Endothelial cell of umbilical vein (primary cell): ENCODE measurements at regions not wholly inside any gene's neighbourhood (a gene's known extent, or its start where the extent isn't known, plus 50 kb on each side); places are given as distances from the start of the nearest gene placed in this dataset.

ENCODE experiments used
- CTCF ChIP-seq, 2 donors: IDR thresholded peaks; 1 replicate in 1 of 2; 2 replicates in 1 of 2; pipeline ENCODE4 v1.5.1; 2011; ENCODE audit warnings: low read length in 2 of 2, mild to moderate bottlenecking in 2 of 2, moderate library complexity in 2 of 2, control low read depth in 1 of 2, inconsistent platforms in 1 of 2, low read depth in 1 of 2; ENCODE audit not compliant: insufficient read depth in 1 of 2; ENCODE audit errors: extremely low read depth in 1 of 2
- EZH2 ChIP-seq: IDR thresholded peaks from 2 replicates; pipeline ENCODE4 v1.6.1; 2012; ENCODE audit warnings: borderline replicate concordance, low read depth, mild to moderate bottlenecking, moderate library complexity, low read length, inconsistent platforms; ENCODE audit not compliant: severe bottlenecking
- FOS ChIP-seq: IDR thresholded peaks from 2 replicates; pipeline ENCODE4 v1.6.1; 2011; ENCODE audit warnings: mild to moderate bottlenecking, low read length, moderate library complexity, borderline replicate concordance; ENCODE audit not compliant: insufficient read depth
- GATA2 ChIP-seq: IDR thresholded peaks from 2 replicates; pipeline ENCODE4 v1.7.0; 2011; ENCODE audit warnings: low read depth, mild to moderate bottlenecking, moderate library complexity, mixed read lengths, low read length; ENCODE audit not compliant: insufficient read length, insufficient read depth
- JUN ChIP-seq: IDR thresholded peaks from 2 replicates; pipeline ENCODE4 v1.6.1; 2011; ENCODE audit warnings: borderline replicate concordance, low read depth; ENCODE audit not compliant: insufficient read length, insufficient read depth
- MAX ChIP-seq: IDR thresholded peaks from 2 replicates; pipeline ENCODE4 v1.6.1; 2011; ENCODE audit not compliant: insufficient read depth, insufficient read length
- MYC ChIP-seq: IDR thresholded peaks from one replicate; pipeline ENCODE4 v1.6.1; 2011; ENCODE audit warnings: mild to moderate bottlenecking, low read depth, low read length
- POLR2A ChIP-seq: IDR thresholded peaks from 2 replicates; pipeline ENCODE4 v1.6.1; 2012; ENCODE audit warnings: low read depth, mild to moderate bottlenecking, control low read depth, low read length
- POLR2AphosphoS5 ChIP-seq: IDR thresholded peaks from 2 replicates; pipeline ENCODE4 v1.6.1; 2012; ENCODE audit warnings: low read depth, mild to moderate bottlenecking, control low read depth, low read length, moderate library complexity; ENCODE audit not compliant: insufficient read depth

GRCh38 chr2:125681576-125681975 lies 974.4 kb upstream of the GYPC start:
- no peak for TF ChIP-seq CTCF (IDR thresholded peaks at IDR 0.05; ENCODE audit: extremely low read depth in 1 of 2, insufficient read depth in 1 of 2, low read depth in 1 of 2, low read length in 2 of 2)
- TF ChIP-seq EZH2, result no peak
- TF ChIP-seq GATA2, result no peak
- no peak for TF ChIP-seq MAX
- TF ChIP-seq POLR2AphosphoS5, result no peak
- no peak for TF ChIP-seq POLR2A
- no peak for TF ChIP-seq MYC
- no peak for TF ChIP-seq FOS
- no peak for TF ChIP-seq JUN
